HepG2 (cell line): ENCODE measurements at regions not wholly inside any gene's neighbourhood (a gene's known extent, or its start where the extent isn't known, plus 50 kb on each side); places are given as distances from the start of the nearest gene placed in this dataset.

Experiments used
- CCDC6 ChIP-seq: sonication (generic); formaldehyde crosslinking; IDR thresholded peaks from 2 replicates; pipeline ENCODE4 v1.8.1; 2022; ENCODE audit warnings: mild to moderate bottlenecking, missing genetic modification reagents, moderate library complexity
- CEBPG ChIP-seq: IDR thresholded peaks from 2 replicates; pipeline ENCODE4 v1.6.1; 2016
- EZH2 ChIP-seq: conservative IDR thresholded peaks from 2 replicates; pipeline ENCODE4 v1.6.1; 2012; ENCODE audit warnings: mild to moderate bottlenecking, low read depth, low read length, moderate library complexity
- FOXM1 ChIP-seq: sonication (generic); formaldehyde crosslinking; IDR thresholded peaks from 2 replicates; pipeline ENCODE4 v1.5.0; 2020; ENCODE audit warnings: missing genetic modification reagents
- IRF2 ChIP-seq: IDR thresholded peaks from 2 replicates; pipeline ENCODE4 v1.6.1; 2018; ENCODE audit warnings: missing genetic modification reagents, missing compliant biosample characterization
- POLR2AphosphoS5 ChIP-seq: IDR thresholded peaks from 2 replicates; pipeline ENCODE4 v1.6.1; 2012; ENCODE audit warnings: low read depth, low read length
- STAG1 ChIP-seq: sonication (generic); formaldehyde crosslinking; IDR thresholded peaks from 2 replicates; pipeline ENCODE4 v1.4.0; 2020; ENCODE audit warnings: missing genetic modification reagents
- ZNF354B ChIP-seq: sonication (generic); formaldehyde crosslinking; IDR thresholded peaks from 2 replicates; pipeline ENCODE4 v1.8.0; 2022; ENCODE audit warnings: mild to moderate bottlenecking, missing genetic modification reagents
- TF ChIP-seq, protein P1 (sequence below): IDR thresholded peaks from 2 replicates; pipeline ENCODE4 v1.6.1; 2012; ENCODE audit warnings: low read depth, low read length, improper control_type of control experiment
- TF ChIP-seq, protein P2 (sequence below): sonication (generic); formaldehyde crosslinking; IDR thresholded peaks from 2 replicates; pipeline ENCODE4 v1.5.0; 2020; ENCODE audit warnings: mild to moderate bottlenecking, missing genetic modification reagents, moderate library complexity

DNA sequence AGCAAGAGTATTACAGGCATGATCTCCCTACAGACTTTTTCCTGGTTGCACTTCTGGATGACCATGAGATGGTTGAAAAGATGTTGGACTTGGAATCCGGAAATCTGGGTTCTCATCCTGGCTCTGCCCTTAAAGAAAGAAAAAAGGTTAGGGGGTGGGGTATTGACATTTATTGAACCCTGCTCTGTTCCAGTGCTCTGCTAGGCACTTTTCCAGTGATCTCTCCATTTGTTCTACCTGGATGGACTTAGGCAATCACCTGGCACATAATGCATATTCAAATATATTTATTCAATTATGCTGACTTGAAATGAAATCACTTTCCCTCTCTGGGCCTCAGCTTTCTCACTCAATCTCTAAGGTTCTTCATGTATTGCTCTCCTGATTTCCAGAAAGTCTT lies 101.0 kb upstream of the NFIA start:
- TF ChIP-seq, protein P1, sequence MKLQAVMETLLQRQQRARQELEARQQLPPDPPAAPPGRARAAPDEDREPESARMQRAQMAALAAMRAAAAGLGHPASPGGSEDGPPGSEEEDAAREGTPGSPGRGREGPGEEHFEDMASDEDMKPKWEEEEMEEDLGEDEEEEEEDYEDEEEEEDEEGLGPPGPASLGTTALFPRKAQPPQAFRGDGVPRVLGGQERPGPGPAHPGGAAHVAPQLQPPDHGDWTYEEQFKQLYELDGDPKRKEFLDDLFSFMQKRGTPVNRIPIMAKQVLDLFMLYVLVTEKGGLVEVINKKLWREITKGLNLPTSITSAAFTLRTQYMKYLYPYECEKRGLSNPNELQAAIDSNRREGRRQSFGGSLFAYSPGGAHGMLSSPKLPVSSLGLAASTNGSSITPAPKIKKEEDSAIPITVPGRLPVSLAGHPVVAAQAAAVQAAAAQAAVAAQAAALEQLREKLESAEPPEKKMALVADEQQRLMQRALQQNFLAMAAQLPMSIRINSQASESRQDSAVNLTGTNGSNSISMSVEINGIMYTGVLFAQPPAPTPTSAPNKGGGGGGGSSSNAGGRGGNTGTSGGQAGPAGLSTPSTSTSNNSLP: no peak
- TF ChIP-seq CCDC6 (CRISPR knock-in tag) (no peak), FOXM1 (CRISPR knock-in tag) (no peak), EZH2 (no peak), CEBPG (CRISPR knock-in tag) (no peak), POLR2AphosphoS5 (no peak), STAG1 (CRISPR knock-in tag) (no peak), IRF2 (CRISPR knock-in tag) (no peak), ZNF354B (no peak)
- TF ChIP-seq, protein P2, sequence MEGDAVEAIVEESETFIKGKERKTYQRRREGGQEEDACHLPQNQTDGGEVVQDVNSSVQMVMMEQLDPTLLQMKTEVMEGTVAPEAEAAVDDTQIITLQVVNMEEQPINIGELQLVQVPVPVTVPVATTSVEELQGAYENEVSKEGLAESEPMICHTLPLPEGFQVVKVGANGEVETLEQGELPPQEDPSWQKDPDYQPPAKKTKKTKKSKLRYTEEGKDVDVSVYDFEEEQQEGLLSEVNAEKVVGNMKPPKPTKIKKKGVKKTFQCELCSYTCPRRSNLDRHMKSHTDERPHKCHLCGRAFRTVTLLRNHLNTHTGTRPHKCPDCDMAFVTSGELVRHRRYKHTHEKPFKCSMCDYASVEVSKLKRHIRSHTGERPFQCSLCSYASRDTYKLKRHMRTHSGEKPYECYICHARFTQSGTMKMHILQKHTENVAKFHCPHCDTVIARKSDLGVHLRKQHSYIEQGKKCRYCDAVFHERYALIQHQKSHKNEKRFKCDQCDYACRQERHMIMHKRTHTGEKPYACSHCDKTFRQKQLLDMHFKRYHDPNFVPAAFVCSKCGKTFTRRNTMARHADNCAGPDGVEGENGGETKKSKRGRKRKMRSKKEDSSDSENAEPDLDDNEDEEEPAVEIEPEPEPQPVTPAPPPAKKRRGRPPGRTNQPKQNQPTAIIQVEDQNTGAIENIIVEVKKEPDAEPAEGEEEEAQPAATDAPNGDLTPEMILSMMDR (CRISPR knock-in tag): no peak
